NCI-H2171 (cell line): ENCODE measurements at regions not wholly inside any gene's neighbourhood (a gene's known extent, or its start where the extent isn't known, plus 50 kb on each side); places are given as distances from the start of the nearest gene placed in this dataset.
"Not testable (repeated sequence)": the region's sequence is repeated elsewhere in the genome, so short reads cannot be mapped to it uniquely, and the experiment has no call there.

ENCODE experiments used
- DNase-seq: peaks from one replicate; lab custom pipeline; 2025; lab: John Stamatoyannopoulos, UW

GRCh38 chr2:59875836-59876235, 677.6 kb downstream of the BCL11A start:
- no peak for DNase-seq

- no peak for DNase-seq
Measured at GRCh38 chr2:59874971-59875755, 678.3 kb downstream of the BCL11A start.

GRCh38 chr2:59874361-59874760, 679.1 kb downstream of the BCL11A start:
- DNase-seq = no peak

- no peak for DNase-seq
Measured at GRCh38 chr2:59871830-59872229, 681.6 kb downstream of the BCL11A start.

- no peak for DNase-seq
Measured at GRCh38 chr2:59868981-59869380, 684.5 kb downstream of the BCL11A start.

GRCh38 chr2:59866436-59866835, 687.0 kb downstream of the BCL11A start:
- DNase-seq = no peak

- DNase-seq = no peak
Measured at GRCh38 chr2:59858540-59858939, 694.9 kb downstream of the BCL11A start.

GRCh38 chr2:59857109-59857508, 696.3 kb downstream of the BCL11A start:
- no peak for DNase-seq

- DNase-seq = no peak
Measured at GRCh38 chr2:59856391-59856790, 697.1 kb downstream of the BCL11A start.

- DNase-seq = no peak
Measured at GRCh38 chr2:59853032-59853431, 700.4 kb downstream of the BCL11A start.

- no peak for DNase-seq
Measured at GRCh38 chr2:59851836-59852475, 701.5 kb downstream of the BCL11A start.

- DNase-seq = no peak
Measured at GRCh38 chr2:59850554-59850953, 702.9 kb downstream of the BCL11A start.

- no peak for DNase-seq
Measured at GRCh38 chr2:59833941-59834340, 719.5 kb downstream of the BCL11A start.

GRCh38 chr2:59830601-59831000, 722.9 kb downstream of the BCL11A start:
- DNase-seq = no peak

GRCh38 chr2:59827677-59828076, 725.8 kb downstream of the BCL11A start:
- DNase-seq = no peak

GRCh38 chr2:59826177-59826576, 727.3 kb downstream of the BCL11A start:
- no peak for DNase-seq

- DNase-seq = no peak
Measured at GRCh38 chr2:59824314-59824713, 729.1 kb downstream of the BCL11A start.

- DNase-seq = no peak
Measured at GRCh38 chr2:59816075-59816474, 737.4 kb downstream of the BCL11A start.

- not testable (repeated sequence) for DNase-seq
Measured at GRCh38 chr2:59810283-59810682, 743.2 kb downstream of the BCL11A start.

GRCh38 chr2:59806486-59806885, 747.0 kb downstream of the BCL11A start:
- no peak for DNase-seq

- no peak for DNase-seq
Measured at GRCh38 chr2:59804732-59805131, 748.7 kb downstream of the BCL11A start.

GRCh38 chr2:59803586-59803985, 749.9 kb downstream of the BCL11A start:
- no peak for DNase-seq

GRCh38 chr2:59798687-59799232, 754.7 kb downstream of the BCL11A start:
- DNase-seq = no peak
